ENCODE measurements at regions not wholly inside any gene's neighbourhood (a gene's known extent, or its start where the extent isn't known, plus 50 kb on each side); places are given as distances from the start of the nearest gene placed in this dataset.

- no peak overlapping the region for H3K27ac ChIP-seq
- H3F3A ChIP-seq (ENCODE audit: insufficient read depth) = no peaks in the 10 kb centered on the region
- DNase-seq = no peak
- TF ChIP-seq EZH2 (IDR thresholded peaks at IDR 0.05; ENCODE audit: insufficient read depth, poor library complexity, severe bottlenecking) (no peak), EZH2phosphoT487 (IDR thresholded peaks at IDR 0.05; ENCODE audit: insufficient read depth, low read depth) (no peak)
- H3K36me3 ChIP-seq (ENCODE audit: low read depth) = no peaks in the 10 kb centered on the region
- no peak overlapping the region for H3K4me2 ChIP-seq (ENCODE audit: unreplicated experiment)
- no peaks in the 10 kb centered on the region for H3K79me2 ChIP-seq (ENCODE audit: insufficient read depth)
- no peak overlapping the region for H3K9ac ChIP-seq
- no peaks in the 10 kb centered on the region for H3K4me1 ChIP-seq (ENCODE audit: insufficient read depth)
- H4K20me1 ChIP-seq (ENCODE audit: insufficient read depth) = no peaks in the 10 kb centered on the region
- in situ Hi-C loops (cut with MboI) = no loop called here
- H2AFZ ChIP-seq = no peak overlapping the region
- H3K27me3 ChIP-seq (replicated peaks; ENCODE audit: insufficient read depth) = no peaks in the 10 kb centered on the region
- H3K9me2 ChIP-seq (ENCODE audit: insufficient read depth) = no peaks in the 10 kb centered on the region
- H3K4me3 ChIP-seq = no peak overlapping the region
- H3K9me3 ChIP-seq (ENCODE audit: low read depth) = no peaks in the 10 kb centered on the region
- 4 to 5% methylated on average over 2 of the region's 2 CpGs for whole genome bisulfite sequencing, 2 experiments (ENCODE audit: low coverage in 1 of 2, low lambda C conversion rate in 2 of 2, missing lambda C conversion rate in 2 of 2)
These were observed 220.5 kb upstream of the ATXN7L3B start for GRCh38 chr12:74317078-74317601.

DNA sequence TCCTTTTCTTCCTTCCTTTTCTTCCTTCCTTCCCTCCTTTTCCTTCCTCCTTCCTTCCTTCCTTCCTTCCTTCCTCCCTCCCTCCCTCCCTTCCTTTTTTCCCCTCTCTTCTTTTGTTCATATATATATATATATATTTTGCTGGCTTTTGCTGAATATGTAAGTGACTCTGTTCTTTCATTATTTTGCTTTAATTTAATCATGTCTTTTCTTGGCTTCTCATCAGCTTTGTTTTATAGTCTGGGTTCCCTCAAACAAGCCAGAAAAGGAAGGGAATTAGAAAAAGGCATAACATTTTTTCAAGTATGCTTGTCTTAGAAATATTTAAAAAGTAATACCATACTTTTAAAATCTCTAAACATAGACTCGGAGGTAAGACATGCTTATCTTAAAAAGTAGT is 219.9 kb upstream of the ATXN7L3B start:
- H3K27me3 ChIP-seq (replicated peaks; ENCODE audit: insufficient read depth) = no peaks in the 10 kb centered on the region
- H3K4me3 ChIP-seq = no peak overlapping the region
- H3F3A ChIP-seq (ENCODE audit: insufficient read depth) = no peaks in the 10 kb centered on the region
- 2 to 6% methylated on average over 1 of the region's 1 CpG for WGBS, 2 experiments (ENCODE audit: low coverage in 1 of 2, low lambda C conversion rate in 2 of 2, missing lambda C conversion rate in 2 of 2)
- TF ChIP-seq EZH2phosphoT487 (IDR thresholded peaks at IDR 0.05; ENCODE audit: insufficient read depth, low read depth) (no peak), EZH2 (IDR thresholded peaks at IDR 0.05; ENCODE audit: insufficient read depth, poor library complexity, severe bottlenecking) (no peak)
- H4K20me1 ChIP-seq (ENCODE audit: insufficient read depth) = no peaks in the 10 kb centered on the region
- H3K9me3 ChIP-seq (ENCODE audit: low read depth) = no peaks in the 10 kb centered on the region
- H3K4me1 ChIP-seq (ENCODE audit: insufficient read depth) = no peaks in the 10 kb centered on the region
- no peaks in the 10 kb centered on the region for H3K79me2 ChIP-seq (ENCODE audit: insufficient read depth)
- H2AFZ ChIP-seq = no peak overlapping the region
- no peaks in the 10 kb centered on the region for H3K9me2 ChIP-seq (ENCODE audit: insufficient read depth)
- no peaks in the 10 kb centered on the region for H3K36me3 ChIP-seq (ENCODE audit: low read depth)
- no peak overlapping the region for H3K27ac ChIP-seq
- H3K4me2 ChIP-seq (ENCODE audit: unreplicated experiment) = no peak overlapping the region
- in situ Hi-C loops (cut with MboI) = no loop called here
- DNase-seq = no peak
- no peak overlapping the region for H3K9ac ChIP-seq

- no peaks in the 10 kb centered on the region for H3K9me3 ChIP-seq (ENCODE audit: low read depth)
- no peaks in the 10 kb centered on the region for H3K4me1 ChIP-seq (ENCODE audit: insufficient read depth)
- in situ Hi-C loops (cut with MboI) = no loop called here
- no peak for TF ChIP-seq EZH2 (IDR thresholded peaks at IDR 0.05; ENCODE audit: insufficient read depth, poor library complexity, severe bottlenecking)
- TF ChIP-seq EZH2phosphoT487 (IDR thresholded peaks at IDR 0.05; ENCODE audit: insufficient read depth, low read depth) = no peak
- WGBS, 2 experiments (ENCODE audit: low coverage in 1 of 2, low lambda C conversion rate in 2 of 2, missing lambda C conversion rate in 2 of 2) = 26 to 36% methylated on average over 5 of the region's 5 CpGs
- H3K9ac ChIP-seq = no peak overlapping the region
- no peak overlapping the region for H2AFZ ChIP-seq
- H3K36me3 ChIP-seq (ENCODE audit: low read depth) = no peaks in the 10 kb centered on the region
- no peaks in the 10 kb centered on the region for H3K9me2 ChIP-seq (ENCODE audit: insufficient read depth)
- no peaks in the 10 kb centered on the region for H3K79me2 ChIP-seq (ENCODE audit: insufficient read depth)
- H3K27ac ChIP-seq = no peak overlapping the region
- DNase-seq = no peak
- H3K4me3 ChIP-seq = no peak overlapping the region
- no peaks in the 10 kb centered on the region for H4K20me1 ChIP-seq (ENCODE audit: insufficient read depth)
- no peaks in the 10 kb centered on the region for H3K27me3 ChIP-seq (replicated peaks; ENCODE audit: insufficient read depth)
- H3F3A ChIP-seq (ENCODE audit: insufficient read depth) = no peaks in the 10 kb centered on the region
- H3K4me2 ChIP-seq (ENCODE audit: unreplicated experiment) = no peak overlapping the region
These were observed 217.7 kb upstream of the ATXN7L3B start for GRCh38 chr12:74319886-74320285.

GRCh38 chr12:74321381-74321780 is 216.3 kb upstream of the ATXN7L3B start:
- Histone ChIP-seq H3K36me3 (ENCODE audit: low read depth) (no peaks in the 10 kb centered on the region), H3F3A (ENCODE audit: insufficient read depth) (no peaks in the 10 kb centered on the region), H3K9me2 (ENCODE audit: insufficient read depth) (no peaks in the 10 kb centered on the region), H3K27ac (no peak overlapping the region), H3K4me1 (ENCODE audit: insufficient read depth) (no peaks in the 10 kb centered on the region), H3K9me3 (ENCODE audit: low read depth) (no peaks in the 10 kb centered on the region), H3K4me2 (ENCODE audit: unreplicated experiment) (no peak overlapping the region), H2AFZ (no peak overlapping the region), H3K27me3 (replicated peaks; ENCODE audit: insufficient read depth) (no peaks in the 10 kb centered on the region), H3K4me3 (no peak overlapping the region), H3K9ac (no peak overlapping the region), H4K20me1 (ENCODE audit: insufficient read depth) (no peaks in the 10 kb centered on the region), H3K79me2 (ENCODE audit: insufficient read depth) (no peaks in the 10 kb centered on the region)
- no peak for DNase-seq
- WGBS, 2 experiments (ENCODE audit: low coverage in 1 of 2, low lambda C conversion rate in 2 of 2, missing lambda C conversion rate in 2 of 2) = 18 to 19% methylated on average over 6 of the region's 6 CpGs
- TF ChIP-seq EZH2 (IDR thresholded peaks at IDR 0.05; ENCODE audit: insufficient read depth, poor library complexity, severe bottlenecking) (no peak), EZH2phosphoT487 (IDR thresholded peaks at IDR 0.05; ENCODE audit: insufficient read depth, low read depth) (no peak)
- in situ Hi-C loops (cut with MboI) = no loop called here

- H3K4me3 ChIP-seq = no peak overlapping the region
- no peaks in the 10 kb centered on the region for H3K36me3 ChIP-seq (ENCODE audit: low read depth)
- TF ChIP-seq EZH2 (IDR thresholded peaks at IDR 0.05; ENCODE audit: insufficient read depth, poor library complexity, severe bottlenecking) (no peak), EZH2phosphoT487 (IDR thresholded peaks at IDR 0.05; ENCODE audit: insufficient read depth, low read depth) (no peak)
- H3K79me2 ChIP-seq (ENCODE audit: insufficient read depth) = no peaks in the 10 kb centered on the region
- DNase-seq = no peak
- no peaks in the 10 kb centered on the region for H3K27me3 ChIP-seq (replicated peaks; ENCODE audit: insufficient read depth)
- H3K9me2 ChIP-seq (ENCODE audit: insufficient read depth) = no peaks in the 10 kb centered on the region
- no peak overlapping the region for H3K27ac ChIP-seq
- no peak overlapping the region for H3K9ac ChIP-seq
- in situ Hi-C loops (cut with MboI) = no loop called here
- H2AFZ ChIP-seq = no peak overlapping the region
- no peaks in the 10 kb centered on the region for H3K4me1 ChIP-seq (ENCODE audit: insufficient read depth)
- H4K20me1 ChIP-seq (ENCODE audit: insufficient read depth) = no peaks in the 10 kb centered on the region
- no peaks in the 10 kb centered on the region for H3K9me3 ChIP-seq (ENCODE audit: low read depth)
- no peaks in the 10 kb centered on the region for H3F3A ChIP-seq (ENCODE audit: insufficient read depth)
- 9 to 12% methylated on average over 2 of the region's 2 CpGs for WGBS, 2 experiments (ENCODE audit: low coverage in 1 of 2, low lambda C conversion rate in 2 of 2, missing lambda C conversion rate in 2 of 2)
- no peak overlapping the region for H3K4me2 ChIP-seq (ENCODE audit: unreplicated experiment)
These were observed 214.8 kb upstream of the ATXN7L3B start for GRCh38 chr12:74322792-74323191.

Data from GM23248 (cell line).